GM12864 (cell line): ENCODE measurements at regions not wholly inside any gene's neighbourhood (a gene's known extent, or its start where the extent isn't known, plus 50 kb on each side); places are given as distances from the start of the nearest gene placed in this dataset.
A peak's percentile ranks its signal among the peaks of the same experiment; 100 is the strongest.

ENCODE experiments used
- DNase-seq: peaks from one replicate; pipeline ENCODE4 v3.0.0-alpha.2; 2011; ENCODE audit warnings: low read depth
- H3K4me3 ChIP-seq: 2 replicates; pipeline ENCODE4 v1.5.1; 2011; ENCODE audit warnings: mild to moderate bottlenecking, low read depth, low read length, control low read depth
- CTCF ChIP-seq: IDR thresholded peaks from 2 replicates; pipeline ENCODE4 v1.5.1; 2011; ENCODE audit warnings: low read depth, mild to moderate bottlenecking, moderate library complexity, low read length, control low read depth, inconsistent platforms; ENCODE audit errors: missing control alignments

GRCh38 chr11:103652013-103652412 lies 384.4 kb upstream of the DDI1 start:
- H3K4me3 ChIP-seq = no peak overlapping the region
- TF ChIP-seq CTCF = no peak
- DNase-seq = no peak

- TF ChIP-seq CTCF = no peak
- no peak overlapping the region for H3K4me3 ChIP-seq
- no peak for DNase-seq
Measured at GRCh38 chr11:103656382-103656781, 380.1 kb upstream of the DDI1 start.

GRCh38 chr11:103659206-103659618 lies 377.2 kb upstream of the DDI1 start:
- H3K4me3 ChIP-seq = no peak overlapping the region
- no peak for DNase-seq
- TF ChIP-seq CTCF = peak; percentile 16

GRCh38 chr11:103659743-103660142 lies 376.7 kb upstream of the DDI1 start:
- no peak for DNase-seq
- TF ChIP-seq CTCF = no peak
- H3K4me3 ChIP-seq = no peak overlapping the region

- no peak overlapping the region for H3K4me3 ChIP-seq
- TF ChIP-seq CTCF = no peak
- DNase-seq = no peak
Measured at GRCh38 chr11:103661185-103661584, 375.3 kb upstream of the DDI1 start.

- DNase-seq = no peak
Measured at GRCh38 chr11:103661991-103662390, 374.4 kb upstream of the DDI1 start.

GRCh38 chr11:103662880-103663279 lies 373.6 kb upstream of the DDI1 start:
- no peak overlapping the region for H3K4me3 ChIP-seq
- no peak for DNase-seq
- TF ChIP-seq CTCF = no peak

More at GRCh38 chr11:103661991-103662390, 374.4 kb upstream of the DDI1 start:
- no peak overlapping the region for H3K4me3 ChIP-seq
- TF ChIP-seq CTCF = no peak
